ENCODE measurements at regions not wholly inside any gene's neighbourhood (a gene's known extent, or its start where the extent isn't known, plus 50 kb on each side); places are given as distances from the start of the nearest gene placed in this dataset.
"Not testable (repeated sequence)": the region's sequence is repeated elsewhere in the genome, so short reads cannot be mapped to it uniquely, and the experiment has no call there.

- DNase-seq (ENCODE audit: low read depth, low spot score) = no peak
These were observed 63.1 kb upstream of the HIVEP3 start for GRCh38 chr1:41981796-41982195.

GRCh38 chr1:41980827-41981653 is 62.3 kb upstream of the HIVEP3 start:
- DNase-seq (ENCODE audit: low read depth, low spot score) = no peak

- no peak for DNase-seq (ENCODE audit: low read depth, low spot score)
These were observed 60.3 kb upstream of the HIVEP3 start for GRCh38 chr1:41978986-41979385.

GRCh38 chr1:41977326-41977725 is 58.6 kb upstream of the HIVEP3 start:
- DNase-seq (ENCODE audit: low read depth, low spot score) = no peak

- DNase-seq (ENCODE audit: low read depth, low spot score) = no peak
These were observed 57.9 kb upstream of the HIVEP3 start for GRCh38 chr1:41976671-41977070.

GRCh38 chr1:41975850-41976569 is 57.3 kb upstream of the HIVEP3 start:
- DNase-seq (ENCODE audit: low read depth, low spot score) = no peak

GRCh38 chr1:41975121-41975520 is 56.4 kb upstream of the HIVEP3 start:
- DNase-seq (ENCODE audit: low read depth, low spot score) = no peak

- DNase-seq (ENCODE audit: low read depth, low spot score) = not testable (repeated sequence)
These were observed 49.8 kb upstream of the HIVEP3 start for GRCh38 chr1:41968557-41968956.

Measured in astrocyte of the hippocampus (primary cell).